NAMALWA (cell line): ENCODE measurements at regions not wholly inside any gene's neighbourhood (a gene's known extent, or its start where the extent isn't known, plus 50 kb on each side); places are given as distances from the start of the nearest gene placed in this dataset.
"Not testable (repeated sequence)": the region's sequence is repeated elsewhere in the genome, so short reads cannot be mapped to it uniquely, and the experiment has no call there.

Source experiments
- DNase-seq: peaks from one replicate; pipeline ENCODE4 v3.0.0-alpha.2; 2015; ENCODE audit warnings: low spot score

DNA sequence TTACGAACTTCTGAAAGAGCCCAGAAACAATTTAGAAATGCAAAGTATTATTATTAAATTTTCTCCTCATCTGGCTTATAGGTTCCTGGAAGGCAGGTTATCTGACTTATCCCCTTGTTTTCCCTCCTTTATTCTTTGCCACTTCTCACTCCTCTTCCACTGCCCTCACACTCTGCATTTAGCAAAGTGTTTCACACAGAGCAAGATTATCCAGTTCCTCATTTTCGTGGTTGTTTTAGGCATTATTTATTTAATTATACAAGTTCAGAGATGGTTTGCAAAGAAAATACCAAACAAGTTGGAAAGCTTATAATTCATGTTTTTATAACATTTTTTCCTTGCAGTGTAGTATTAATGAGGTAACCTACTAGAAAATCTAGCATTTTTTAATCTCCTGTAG, 544.9 kb downstream of the NSUN3 start:
- DNase-seq = no peak

DNA sequence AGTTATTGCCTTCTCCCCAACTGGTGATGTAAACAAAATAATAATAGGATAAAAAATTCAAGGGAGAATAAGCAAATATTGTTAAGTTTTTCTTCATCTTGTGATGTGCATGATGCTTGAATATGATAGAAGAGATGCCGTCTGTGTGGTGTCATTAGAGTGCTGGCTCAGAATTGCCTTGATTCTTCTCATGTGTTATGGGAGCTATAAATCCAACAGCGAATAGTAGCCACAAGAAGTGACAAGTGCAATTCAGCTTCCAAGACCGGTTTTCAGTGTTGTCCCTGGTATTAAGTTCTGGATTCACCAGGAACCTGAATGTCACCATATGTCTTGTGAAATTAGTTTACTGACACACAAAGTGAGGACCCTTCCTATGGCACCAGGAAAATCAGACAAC, 547.0 kb downstream of the NSUN3 start:
- DNase-seq = no peak

DNA sequence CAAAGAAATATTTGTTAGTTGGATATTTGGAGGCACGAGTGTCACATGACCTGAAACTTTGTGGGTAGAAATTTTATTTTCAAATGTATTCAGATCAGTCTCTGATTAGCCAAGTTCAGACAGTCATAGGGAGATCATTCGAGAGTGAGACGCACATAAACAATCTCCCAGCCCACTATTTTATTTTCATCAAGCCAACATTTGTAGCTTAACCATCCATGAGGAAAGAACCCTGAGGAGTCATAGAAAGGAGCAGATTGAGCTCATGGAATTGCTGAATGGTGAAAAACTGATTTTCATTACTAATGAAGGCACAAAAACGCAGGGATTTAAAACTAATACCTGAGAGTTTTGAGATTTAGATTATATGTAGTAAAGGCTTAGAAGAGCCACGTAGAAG, 548.7 kb downstream of the NSUN3 start:
- DNase-seq = no peak

DNA sequence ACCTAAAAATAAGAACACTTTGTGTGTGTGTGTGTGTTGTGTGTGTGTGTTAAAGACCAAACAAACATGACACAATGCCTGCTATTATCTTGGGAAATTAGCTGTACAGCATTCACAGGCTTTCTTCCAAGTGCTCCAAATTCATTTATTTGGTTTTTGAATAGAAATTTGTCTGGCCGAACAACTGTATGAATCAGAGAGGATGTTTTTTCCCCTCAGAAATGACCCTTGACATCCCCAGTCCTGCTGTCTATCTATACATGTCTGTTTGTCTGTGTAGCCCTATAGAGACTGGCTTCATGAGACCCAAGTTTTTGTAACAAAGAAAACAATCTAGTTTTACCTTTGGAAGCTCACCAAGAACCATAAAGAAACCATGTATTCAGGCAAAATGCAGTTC, 549.8 kb downstream of the NSUN3 start:
- no peak for DNase-seq

DNA sequence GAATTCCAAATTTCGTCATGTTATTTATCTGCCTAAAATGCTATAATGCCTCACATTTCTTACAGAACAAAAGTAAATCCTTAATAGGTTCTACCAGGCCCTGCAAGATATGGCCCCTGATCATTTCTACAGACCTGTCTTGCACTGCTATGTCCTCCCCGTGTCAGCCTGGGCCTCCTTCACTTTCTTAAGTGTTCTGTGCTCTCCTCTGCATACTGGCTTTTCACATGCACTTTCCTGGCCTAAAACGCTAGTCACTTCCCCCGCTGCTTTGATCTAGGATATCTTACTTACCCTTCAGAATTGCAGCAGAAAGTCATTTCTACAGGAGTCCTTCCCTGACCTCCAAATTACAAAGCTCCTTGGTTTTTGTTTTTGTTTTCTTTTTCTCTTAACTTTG, 551.3 kb downstream of the NSUN3 start:
- no peak for DNase-seq

DNA sequence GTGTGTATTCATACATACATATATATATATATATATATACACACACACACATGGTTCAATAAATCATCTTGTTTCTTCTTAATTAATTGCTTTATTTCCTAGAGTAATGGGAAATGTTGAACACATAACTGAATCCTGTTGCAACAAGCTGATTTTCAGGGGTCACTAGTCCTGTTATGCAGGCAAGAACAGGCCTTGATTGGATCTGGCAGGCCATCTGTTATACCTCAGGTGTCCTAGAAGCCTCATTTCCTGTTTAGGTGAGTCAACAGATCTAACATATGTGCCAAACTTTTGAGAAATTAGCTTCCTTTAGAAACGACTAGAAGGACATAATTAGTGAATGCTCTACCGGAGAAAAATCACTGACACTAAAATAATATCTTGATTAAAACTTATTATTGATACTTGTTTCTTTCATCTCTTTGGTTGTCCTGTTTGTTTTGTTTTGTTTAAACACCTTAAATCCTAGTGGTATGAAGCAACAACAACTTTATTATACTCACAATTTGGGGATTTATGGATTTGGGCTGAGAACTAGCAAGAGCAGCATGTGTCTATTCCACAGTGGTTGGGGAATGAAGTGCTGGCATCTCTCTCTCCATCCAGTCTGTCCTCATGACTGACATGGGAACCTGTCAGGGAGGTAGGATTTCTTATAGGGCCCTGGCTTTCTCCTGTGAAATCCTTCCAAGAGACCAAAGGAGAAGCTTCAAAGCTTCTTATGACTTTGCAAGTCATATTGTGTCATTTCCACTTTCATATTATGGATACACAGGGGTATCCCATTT, 552.6 kb downstream of the NSUN3 start:
- no peak for DNase-seq

DNA sequence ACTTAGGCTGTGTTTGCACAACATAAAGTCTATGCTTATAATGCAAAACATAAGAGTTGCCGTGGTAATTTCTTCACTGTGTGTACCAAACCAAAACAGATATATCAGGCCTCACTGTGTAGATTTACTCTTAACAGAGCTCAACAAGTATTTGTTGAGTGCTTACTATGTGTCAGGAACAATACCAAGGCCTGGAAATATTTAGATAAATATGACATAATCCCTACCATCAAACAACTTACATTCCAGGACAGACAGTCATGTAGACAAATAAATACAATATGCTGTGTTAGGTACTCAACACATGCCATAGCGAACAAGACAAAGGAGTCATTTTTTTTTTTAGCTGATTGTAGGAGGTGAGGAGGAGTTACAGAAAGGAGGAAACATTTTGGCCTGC, 554.0 kb downstream of the NSUN3 start:
- no peak for DNase-seq

DNA sequence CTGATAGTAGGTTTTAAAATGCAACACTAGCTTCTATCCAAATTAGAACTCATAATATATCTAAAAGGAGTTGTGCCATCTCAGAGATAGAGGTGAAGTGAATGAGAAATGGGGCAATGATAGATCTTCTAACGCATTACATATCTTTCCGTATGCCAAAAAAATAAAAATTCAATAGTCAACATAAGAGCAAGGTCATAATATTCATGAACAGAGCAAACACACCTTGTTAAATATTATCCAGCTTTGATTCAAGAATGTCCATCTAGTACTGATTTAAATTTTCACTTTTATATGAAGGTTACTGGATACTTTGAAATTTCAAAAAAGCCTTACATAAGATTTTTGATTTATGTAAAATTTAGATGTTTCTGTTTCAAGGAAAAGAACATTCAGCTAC, 554.5 kb downstream of the NSUN3 start:
- DNase-seq = no peak

DNA sequence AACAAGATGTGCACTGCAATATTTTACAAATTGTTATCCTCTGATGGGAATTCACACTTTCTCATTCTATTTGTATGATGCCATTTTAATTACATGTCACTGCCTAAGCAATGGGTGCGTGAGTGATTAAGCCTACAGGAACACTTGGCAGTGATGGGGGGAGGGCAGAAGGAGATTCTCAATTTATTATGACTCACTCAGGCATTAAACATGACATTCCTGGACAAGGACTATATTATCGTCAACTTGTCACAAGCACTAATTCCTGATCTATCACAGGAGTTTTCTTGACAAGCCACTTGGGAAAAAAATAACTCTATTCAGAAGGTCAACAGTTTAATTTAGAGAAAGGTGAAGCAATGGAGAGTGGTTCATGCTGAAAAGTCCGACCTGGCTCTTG, 556.8 kb downstream of the NSUN3 start:
- no peak for DNase-seq

DNA sequence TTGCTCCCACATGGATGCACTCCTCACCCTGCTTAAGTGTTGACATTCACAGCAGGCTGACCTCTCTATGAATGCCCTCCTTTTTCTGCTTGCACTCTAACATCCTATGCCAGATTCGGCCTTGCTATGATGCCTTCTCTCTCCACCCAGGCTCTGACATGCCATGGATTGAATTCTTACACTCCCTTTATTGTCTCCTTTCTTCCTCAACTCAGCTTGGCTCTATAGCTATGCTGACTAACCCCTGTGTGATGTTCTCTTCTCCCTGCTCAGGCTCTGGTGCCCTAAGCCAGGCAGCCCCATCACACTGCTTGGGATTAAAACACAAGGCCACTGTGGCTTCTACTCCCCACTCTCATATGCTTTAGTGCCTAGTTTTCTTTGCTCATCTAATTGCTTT, 563.7 kb downstream of the NSUN3 start:
- no peak for DNase-seq

DNA sequence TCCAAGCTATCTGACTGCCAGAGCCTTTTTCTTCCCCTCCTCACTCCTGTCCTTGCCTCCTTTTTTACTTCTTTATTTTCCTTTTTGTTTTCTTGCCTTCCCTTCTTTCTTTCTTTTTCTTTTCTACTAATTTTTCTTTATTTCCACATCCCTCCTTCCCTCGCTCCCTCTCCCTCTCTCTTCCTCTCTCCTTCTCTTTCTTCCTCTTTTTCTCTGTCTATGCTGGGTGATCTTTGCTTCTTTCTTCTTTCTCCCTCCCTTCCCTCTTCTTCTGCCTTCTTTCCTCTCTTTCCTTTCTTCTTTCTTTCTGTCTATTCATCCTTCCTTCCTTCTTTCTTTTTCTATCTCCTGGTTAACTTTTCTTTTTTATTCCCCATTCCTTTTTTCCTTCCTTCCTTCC, 564.8 kb downstream of the NSUN3 start:
- DNase-seq = no peak

DNA sequence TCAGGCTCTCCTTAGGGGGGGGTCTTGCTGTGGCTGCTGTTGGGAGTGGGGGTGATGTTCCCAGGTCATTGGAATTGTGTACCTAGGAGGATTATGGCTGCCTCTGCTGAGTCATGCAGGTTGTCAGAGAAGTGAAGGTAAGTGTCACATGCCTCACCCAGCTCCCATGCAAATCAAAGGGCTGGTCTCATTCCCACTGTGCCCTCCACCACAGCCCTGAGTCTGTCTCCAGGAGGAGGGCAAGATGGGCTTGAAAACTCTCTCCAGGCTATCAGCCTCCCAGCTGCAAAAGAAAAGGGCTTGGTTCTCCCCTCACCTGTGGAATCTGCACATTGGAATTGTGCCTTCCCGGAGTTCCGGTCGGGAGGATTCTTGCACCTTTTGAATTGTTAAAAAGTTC, 580.5 kb downstream of the NSUN3 start:
- no peak for DNase-seq

DNA sequence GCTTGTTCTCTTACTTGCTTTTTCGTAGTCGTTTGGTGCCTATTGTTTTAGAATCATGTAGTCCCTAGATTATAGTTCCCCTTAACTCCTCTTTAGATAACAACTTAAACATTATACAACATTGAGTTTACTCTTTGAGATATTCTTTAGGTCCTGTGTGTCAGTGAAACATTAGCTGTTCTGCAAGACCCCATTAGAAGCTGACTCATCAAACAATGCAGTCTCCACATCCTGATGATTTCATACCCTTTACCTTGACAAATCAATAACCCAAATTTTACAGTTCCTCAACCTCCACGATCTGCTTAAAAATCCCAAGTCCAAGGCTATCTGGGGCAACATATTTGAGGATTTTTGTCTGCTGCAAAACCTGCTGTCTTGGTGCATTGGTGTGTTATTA, 582.9 kb downstream of the NSUN3 start:
- no peak for DNase-seq

DNA sequence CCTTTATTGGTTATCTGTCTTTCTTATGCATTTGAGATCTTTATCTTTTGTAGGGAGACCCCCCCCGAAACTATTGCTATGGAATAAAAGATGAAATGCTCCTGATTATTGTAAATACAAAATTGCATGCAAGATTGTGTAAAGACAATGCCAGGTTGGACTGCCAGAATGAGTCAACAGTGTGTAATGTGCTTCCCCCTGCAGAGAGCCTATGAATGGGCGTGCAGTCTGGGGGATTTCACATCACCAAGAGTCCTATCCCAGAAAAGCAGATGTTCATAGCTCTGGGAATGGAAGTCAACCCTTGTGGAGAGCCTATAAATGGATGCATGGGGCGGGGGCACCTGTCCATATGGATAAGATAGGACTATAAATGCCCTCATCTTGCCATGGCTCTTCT, 584.3 kb downstream of the NSUN3 start:
- DNase-seq = no peak

DNA sequence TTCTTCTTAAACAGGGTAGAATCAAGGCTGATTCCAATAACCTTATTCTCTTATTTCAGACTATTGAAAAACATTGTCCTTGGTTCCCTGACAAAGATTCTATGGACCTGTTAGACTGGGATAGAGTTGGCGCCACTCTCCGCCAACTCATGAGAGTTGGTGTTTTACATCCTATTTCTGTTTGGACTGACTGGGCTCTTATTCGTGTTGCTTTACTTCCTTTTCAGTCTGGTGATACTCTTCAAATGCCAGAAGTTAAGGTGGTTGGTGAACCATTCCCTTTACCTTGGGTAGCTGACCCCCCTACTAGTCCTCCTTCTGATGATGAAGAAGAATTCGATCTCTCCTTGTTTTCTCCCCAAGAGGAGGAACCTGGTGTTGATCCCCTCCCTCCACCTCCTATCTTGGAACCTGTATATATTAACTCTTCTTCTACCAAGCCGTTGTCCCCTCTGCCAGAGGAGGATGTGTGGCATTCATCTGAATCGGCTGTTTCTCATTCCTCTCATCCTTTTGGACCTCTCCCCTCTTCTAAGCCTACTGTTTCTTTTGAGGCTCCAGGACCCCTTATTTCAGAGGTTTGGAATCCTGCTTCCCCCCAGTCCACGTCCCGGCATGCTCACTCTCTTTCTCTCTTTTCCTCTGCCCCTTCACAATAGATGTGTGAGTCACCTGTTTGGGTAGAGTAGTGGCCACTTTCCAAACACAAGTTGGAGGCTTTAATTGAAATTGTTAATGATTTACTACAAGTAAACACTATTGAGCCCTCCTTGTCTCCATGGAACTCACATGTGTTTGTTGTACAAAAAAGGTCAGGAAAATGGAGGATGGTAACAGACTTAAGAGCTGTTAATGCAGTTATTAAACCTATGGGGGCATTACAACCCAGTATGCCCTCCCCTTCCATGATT, 585.7 kb downstream of the NSUN3 start:
- not testable (repeated sequence) for DNase-seq

DNA sequence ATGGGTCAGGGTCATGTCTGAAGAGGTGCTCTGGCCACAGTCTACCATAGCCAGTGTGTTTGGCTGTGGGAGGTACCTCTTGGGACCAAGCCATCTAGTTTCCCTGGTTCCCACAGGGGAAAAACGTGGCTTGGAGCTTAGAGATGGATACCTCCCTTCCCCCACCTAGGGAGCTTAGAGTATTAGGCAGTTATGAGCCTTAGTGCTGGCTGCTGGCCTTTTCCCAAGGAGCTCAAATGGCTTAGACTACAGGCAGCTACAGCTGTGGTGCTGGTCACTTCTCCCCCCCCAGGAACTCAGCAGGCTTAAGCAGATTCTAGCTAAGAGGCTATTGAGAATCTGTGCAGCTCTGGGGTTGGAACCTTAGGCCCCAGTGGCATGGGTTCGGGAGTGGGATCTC, 591.2 kb downstream of the NSUN3 start:
- DNase-seq = no peak

DNA sequence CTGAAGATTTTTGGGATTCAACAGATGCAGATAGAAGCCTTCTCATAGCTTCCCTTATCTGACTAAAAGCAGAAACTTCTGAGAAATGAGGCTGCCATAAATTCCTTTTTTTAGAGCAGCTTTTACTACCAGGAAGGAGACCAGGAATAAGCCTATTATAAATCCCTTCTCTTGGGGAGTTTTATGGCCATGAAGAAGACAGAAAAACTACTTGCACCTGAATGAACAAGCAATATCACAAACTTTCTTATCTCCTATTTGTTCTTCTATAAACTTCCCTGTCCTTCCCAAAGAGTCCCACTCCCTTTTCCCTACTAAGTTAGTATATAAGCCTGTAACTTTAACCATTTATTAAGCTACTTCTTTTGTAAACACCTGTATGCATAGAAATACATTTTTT, 603.1 kb downstream of the NSUN3 start:
- DNase-seq = no peak

DNA sequence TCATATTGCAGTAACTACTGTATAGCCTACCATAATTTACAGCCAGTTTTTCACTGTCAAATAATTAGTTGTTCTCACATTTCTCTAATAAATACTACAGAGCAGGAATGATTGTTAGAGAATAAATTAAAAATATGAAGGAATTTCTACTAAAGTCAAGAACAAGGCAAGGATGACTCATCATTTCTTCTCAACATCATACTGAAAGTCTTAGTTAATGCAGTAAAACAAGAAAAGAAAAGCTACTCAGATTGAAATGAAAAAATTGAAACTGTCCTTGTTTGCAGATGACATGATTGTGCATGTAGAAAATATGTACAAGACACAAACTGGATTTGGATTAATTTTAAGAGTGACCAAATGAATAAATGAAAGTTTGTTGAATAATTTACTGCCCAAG, 608.2 kb downstream of the NSUN3 start:
- no peak for DNase-seq

DNA sequence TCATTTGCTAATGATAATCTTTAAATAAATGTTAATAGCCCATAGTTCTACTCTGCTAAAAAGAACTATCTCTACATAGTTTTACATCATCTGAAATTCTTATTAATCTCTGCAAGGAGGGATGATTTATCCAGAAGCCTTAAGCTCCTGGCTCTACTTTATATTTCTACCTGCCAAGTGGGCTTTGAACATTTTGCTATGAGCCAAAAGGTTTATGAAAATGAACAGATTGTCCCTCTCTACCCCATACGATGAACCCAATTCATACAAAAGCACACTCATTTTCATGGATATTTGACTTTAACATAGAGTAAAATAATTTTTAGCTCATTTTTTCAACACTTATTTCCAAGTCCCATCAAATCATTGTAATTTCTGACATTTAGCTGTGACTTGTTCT, 611.0 kb downstream of the NSUN3 start:
- DNase-seq = no peak

DNA sequence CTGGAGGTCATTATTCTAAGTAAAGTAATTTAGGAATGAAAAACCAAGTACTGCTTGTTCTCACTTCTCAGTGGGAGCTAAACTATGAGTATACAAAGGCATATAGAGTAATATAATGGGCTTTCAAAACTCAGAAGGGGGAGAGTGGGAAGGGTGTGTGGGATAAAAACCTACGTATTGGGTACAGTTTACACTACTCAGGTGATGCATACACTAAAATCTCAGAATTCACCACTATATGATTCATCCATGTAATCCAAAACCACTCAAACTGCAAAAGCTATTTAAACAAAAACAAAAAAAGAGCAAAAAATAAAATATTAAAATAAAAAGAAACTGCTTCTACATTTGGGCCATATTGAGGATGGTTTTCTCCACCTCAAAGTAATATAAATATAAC, 623.3 kb downstream of the NSUN3 start:
- DNase-seq = no peak

DNA sequence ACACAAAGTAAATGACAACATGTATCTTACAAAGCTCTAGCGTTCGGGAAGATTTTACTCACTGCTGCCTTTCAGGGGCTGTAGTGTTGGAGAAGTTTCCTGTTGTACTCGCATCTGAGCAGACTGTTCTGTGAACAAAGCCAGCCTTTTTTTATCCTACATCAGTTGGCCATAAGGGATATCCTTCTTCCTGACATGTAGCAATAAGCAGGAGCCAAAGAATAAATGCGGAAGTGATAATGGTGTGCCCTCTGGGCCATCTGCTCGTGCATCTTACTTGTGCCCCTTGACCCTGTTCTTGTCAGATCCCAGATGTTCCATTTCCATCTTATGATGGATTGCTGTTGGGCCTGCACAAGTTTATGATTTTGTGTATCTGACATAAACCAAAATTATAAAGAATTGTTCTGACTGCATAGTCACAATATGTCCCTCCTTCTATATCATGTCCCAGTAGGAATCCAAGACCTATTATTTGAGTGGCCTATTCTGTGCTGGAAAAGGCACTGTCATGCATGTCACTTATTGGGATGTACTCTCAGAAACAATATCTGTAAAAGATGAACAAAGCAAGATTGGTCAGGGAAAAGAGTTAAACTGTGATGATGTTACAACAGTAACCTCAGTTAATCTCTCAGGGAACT, 631.3 kb downstream of the NSUN3 start:
- no peak for DNase-seq

DNA sequence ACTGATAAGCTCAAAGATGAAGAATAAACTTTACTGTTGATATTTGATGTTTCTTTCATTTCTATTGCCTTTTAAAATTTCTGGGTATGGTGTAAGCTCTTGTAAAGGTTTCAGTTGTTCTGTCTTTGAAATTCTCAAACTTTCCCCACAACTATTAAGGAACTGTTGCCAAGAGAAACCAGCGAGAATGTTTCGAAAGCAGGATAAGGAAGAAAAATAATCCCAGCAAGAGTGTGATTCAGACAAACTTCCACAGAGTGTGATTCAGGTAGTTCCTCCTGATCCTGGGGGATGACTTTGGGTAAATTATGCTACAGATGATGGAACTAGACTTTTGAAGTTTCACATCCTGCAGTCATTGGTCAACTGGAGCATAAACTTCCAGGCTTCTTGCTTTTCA, 632.0 kb downstream of the NSUN3 start:
- DNase-seq = no peak

DNA sequence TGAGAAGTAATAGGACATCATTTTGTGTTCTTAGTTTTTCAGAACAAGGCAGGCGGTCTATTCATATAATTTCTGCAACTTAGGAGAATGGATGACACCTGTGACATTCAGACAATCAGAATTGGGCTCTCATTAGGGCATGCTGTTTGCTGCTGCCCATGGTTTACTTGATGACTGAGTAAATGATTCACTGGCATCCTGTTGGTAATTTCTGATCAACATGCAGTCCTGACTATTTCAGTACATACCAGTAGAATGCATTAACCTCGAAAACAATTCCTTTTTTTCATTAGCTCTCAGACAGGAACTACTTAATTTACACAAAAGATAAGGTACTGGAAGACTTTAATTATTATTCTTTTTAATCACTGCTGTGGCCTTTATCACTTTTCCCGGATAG, 641.6 kb downstream of the NSUN3 start:
- no peak for DNase-seq
